K562 (cell line): ENCODE measurements at regions not wholly inside any gene's neighbourhood (a gene's known extent, or its start where the extent isn't known, plus 50 kb on each side); places are given as distances from the start of the nearest gene placed in this dataset.

Experiments
- ATAC-seq: fragments of 200-7000 bp; cut with Tn5 transposase; 3 replicates; pipeline ENCODE4 v1.9.1; 2020; ENCODE audit warnings: moderate library complexity
- BruUV-seq: library from RNA; stranded (reverse); fragments of 400-500 nt; replicated peaks from 2 replicates; lab custom pipeline; 2021; lab: Mats Ljungman, UMichigan
- CTCF ChIA-PET: fragments of 300-600 bp; formaldehyde crosslinking; extraction: SDS; loops from one replicate; lab custom pipeline; 2021; ENCODE audit warnings: low intra/inter-chr PET ratio; lab: Yijun Ruan, JAX
- POLR2A ChIA-PET: fragments of 300-600, 350-650 bp; sonication (Branson Sonifier 250); formaldehyde crosslinking; extraction: SDS; loops from one replicate; lab custom pipeline; 2021; ENCODE audit warnings: antibody characterized with exemption, inconsistent platforms; lab: Yijun Ruan, JAX
- DNase-seq, 4 experiments: peaks; one replicate each; pipeline versions ENCODE4 v3.0.0 to v3.0.0-alpha.2; 2011 to 2018; ENCODE audit warnings: low spot score in 3 of 4, mixed read lengths in 3 of 4; ENCODE audit errors: extremely low read depth in 1 of 4
- FAIRE-seq: peaks from 2 replicates; lab custom pipeline; 2011; peaks lifted over from hg19 to GRCh38; lab: Jason Lieb, UNC
- H2AFZ ChIP-seq: 2 replicates; pipeline ENCODE4 v1.6.0; 2011; ENCODE audit warnings: low read depth, low read length, control low read depth, inconsistent platforms
- H3K27ac ChIP-seq: fragments of 200-600 bp; 3 replicates; pipeline ENCODE4 v1.8.0; 2011; ENCODE audit warnings: low read depth, mild to moderate bottlenecking, control low read depth, inconsistent platforms, low read length, moderate library complexity, mixed read lengths; ENCODE audit errors: extremely low read depth
- H3K27me3 ChIP-seq, 2 experiments: fragments of 300-600 bp in 1 of 2; 2 replicates in 1 of 2; 3 replicates in 1 of 2; pipeline versions ENCODE4 v1.6.0 to v1.8.0; 2011; ENCODE audit warnings: inconsistent platforms in 2 of 2, low read length in 2 of 2, mild to moderate bottlenecking in 1 of 2, mixed read lengths in 1 of 2, moderate library complexity in 1 of 2; ENCODE audit not compliant: control insufficient read depth in 2 of 2, insufficient read depth in 2 of 2
- H3K36me3 ChIP-seq: fragments of 300-600 bp; 3 replicates; pipeline ENCODE4 v1.8.0; 2011; ENCODE audit warnings: mild to moderate bottlenecking, low read length, inconsistent platforms; ENCODE audit not compliant: control insufficient read depth, insufficient read depth
- H3K4me1 ChIP-seq, 2 experiments: fragments of 200-600 bp in 1 of 2; replicated peaks in 1 of 2; 2 replicates in 1 of 2; 3 replicates in 1 of 2; pipeline versions ENCODE4 v1.5.1 to v1.8.0; 2011; ENCODE audit warnings: inconsistent platforms in 2 of 2, low read length in 2 of 2, mild to moderate bottlenecking in 1 of 2, mixed read lengths in 1 of 2, moderate library complexity in 1 of 2; ENCODE audit not compliant: control insufficient read depth in 2 of 2, insufficient read depth in 2 of 2
- H3K4me2 ChIP-seq: 2 replicates; pipeline ENCODE4 v1.6.1; 2011; ENCODE audit warnings: low read length, control low read depth, inconsistent platforms, mixed read lengths; ENCODE audit not compliant: insufficient read depth
- H3K4me3 ChIP-seq: fragments of 200-600 bp; sonication (generic), shearing (Covaris generic); 2 replicates; pipeline ENCODE4 v1.5.1; 2016; ENCODE audit warnings: control low read depth, inconsistent platforms
- H3K79me2 ChIP-seq: fragments of 200-600 bp; 3 replicates; pipeline ENCODE4 v1.8.0; 2011; ENCODE audit warnings: low read length, inconsistent platforms; ENCODE audit not compliant: control insufficient read depth, insufficient read depth
- H3K9ac ChIP-seq, 2 experiments: 2 replicates each; pipeline versions ENCODE4 v1.6.0 to v1.6.1; 2011; ENCODE audit warnings: low read depth in 2 of 2, low read length in 2 of 2, control low read depth in 1 of 2, inconsistent platforms in 1 of 2, mild to moderate bottlenecking in 1 of 2, mixed read lengths in 1 of 2; ENCODE audit not compliant: insufficient read depth in 1 of 2
- H3K9me1 ChIP-seq: one replicate; pipeline ENCODE4 v1.6.0; 2011; ENCODE audit warnings: inconsistent platforms, mild to moderate bottlenecking, low read length, moderate library complexity; ENCODE audit not compliant: control insufficient read depth, insufficient read depth
- H3K9me3 ChIP-seq: replicated peaks from 2 replicates; pipeline ENCODE4 v1.5.1; 2011; ENCODE audit warnings: low read depth, low read length, inconsistent platforms; ENCODE audit not compliant: control insufficient read depth, insufficient read depth
- H4K20me1 ChIP-seq: replicated peaks from 2 replicates; pipeline ENCODE4 v1.6.1; 2011; ENCODE audit warnings: low read length, inconsistent platforms, mixed read lengths; ENCODE audit not compliant: control insufficient read depth, insufficient read depth
- ADNP ChIP-seq: fragments of 200-800 bp; sonication (Bioruptor generic); IDR thresholded peaks from 2 replicates; pipeline ENCODE4 v1.6.1; 2016; ENCODE audit warnings: missing genetic modification characterization, missing compliant biosample characterization
- BRF2 ChIP-seq: IDR thresholded peaks from 3 replicates; pipeline ENCODE4 v1.6.1; 2011; ENCODE audit warnings: borderline replicate concordance, mild to moderate bottlenecking; ENCODE audit not compliant: insufficient read length, insufficient read depth
- CREB1 ChIP-seq, 2 experiments: sonication (generic) in 1 of 2; formaldehyde crosslinking in 1 of 2; IDR thresholded peaks; 2 replicates each; pipeline versions ENCODE4 v1.6.1 to v1.8.0; 2012 to 2022; ENCODE audit warnings: inconsistent platforms in 1 of 2, mild to moderate bottlenecking in 1 of 2, missing genetic modification reagents in 1 of 2, moderate library complexity in 1 of 2
- ETS1 ChIP-seq: conservative IDR thresholded peaks from 2 replicates; pipeline ENCODE4 v1.6.1; 2011; ENCODE audit warnings: low read depth, mild to moderate bottlenecking, low read length; ENCODE audit not compliant: control insufficient read depth
- HLTF ChIP-seq: fragments of 450-650 bp; IDR thresholded peaks from 2 replicates; pipeline ENCODE4 v1.6.1; 2016
- IFI16 ChIP-seq: fragments of 250-450 bp; sonication (Bioruptor Pico); IDR thresholded peaks from 2 replicates; pipeline ENCODE4 v2.1.2; 2022; ENCODE audit warnings: mild to moderate bottlenecking, inconsistent platforms
- TEAD2 ChIP-seq: fragments of 450-650 bp; IDR thresholded peaks from 2 replicates; pipeline ENCODE4 v1.6.1; 2016; ENCODE audit warnings: missing genetic modification characterization, control low read depth, missing compliant biosample characterization
- WGBS: fragments of 100-300 bp; shearing (Covaris generic); methylation state at CpG from one replicate; pipeline ENCODE4 v1.1.6; 2016; ENCODE audit warnings: low coverage, mixed read lengths; ENCODE audit not compliant: insufficient coverage; ENCODE audit errors: missing lambda C conversion rate; 5-methylcytosine and 5-hydroxymethylcytosine counted together
- in situ Hi-C: fragments of 300-500 bp; cut with MboI; formaldehyde crosslinking; loops from 4 replicates; pipeline ENCODE4 v1.15.0; 2018; ENCODE audit warnings: inconsistent platforms, mixed read lengths
- intact Hi-C: fragments of 100-400 bp; cut with micrococcal nuclease; formaldehyde crosslinking; loops from 2 replicates; pipeline ENCODE4 v1.14.2; 2022

GRCh38 chr18:29841631-29842030 is 1200.9 kb downstream of the DSC3 start:
- no peak for DNase-seq
- no peak for FAIRE-seq
- Histone ChIP-seq H3K36me3 (no peaks in the 10 kb centered on the region), H3K79me2 (no peaks in the 10 kb centered on the region), H4K20me1 (no peaks in the 10 kb centered on the region), H3K4me3 (no peak overlapping the region), H3K27me3 (no peaks in the 10 kb centered on the region), H3K4me2 (no peak overlapping the region), H3K9me3 (no peaks in the 10 kb centered on the region), H3K4me1 (no peaks in the 10 kb centered on the region), H3K27ac (no peak overlapping the region), H3K9ac (no peak overlapping the region), H2AFZ (no peak overlapping the region), H3K9me1 (no peaks in the 10 kb centered on the region)
- no peak for ATAC-seq
- WGBS, result 2% methylated on average over 3 of the region's 3 CpGs
- CTCF ChIA-PET, result no interaction called here
- intact Hi-C loops (no loop called here), in situ Hi-C loops (no loop called here)
- no peak for TF ChIP-seq CREB1 (IDR thresholded peaks at IDR 0.05)
- no peak for TF ChIP-seq CREB1 (CRISPR knock-in tag; IDR thresholded peaks at IDR 0.05)
- TF ChIP-seq IFI16 (CRISPR knock-in tag), result no peak
- no peak for TF ChIP-seq BRF2
- no peak for TF ChIP-seq ADNP (tag)
- TF ChIP-seq ETS1, result no peak
- TF ChIP-seq TEAD2 (tag), result no peak
- no peak for TF ChIP-seq HLTF
- no TSS peak for BruUV-seq
- POLR2A ChIA-PET, result no interaction called here
